Panc1 (cell line): ENCODE measurements at regions not wholly inside any gene's neighbourhood (a gene's known extent, or its start where the extent isn't known, plus 50 kb on each side); places are given as distances from the start of the nearest gene placed in this dataset.

ENCODE experiments used
- ATAC-seq: fragments of 200-7000 bp; cut with Tn5 transposase; 2 replicates; pipeline ENCODE4 v1.9.1; 2020; ENCODE audit warnings: mild to moderate bottlenecking, moderate library complexity
- BruUV-seq: library from RNA; stranded (reverse); fragments of 400-500 nt; replicated peaks from 2 replicates; lab custom pipeline; 2021; lab: Mats Ljungman, UMichigan
- CTCF ChIA-PET: fragments of 300-600 bp; sonication (Branson Sonifier 250); formaldehyde crosslinking; loops from one replicate; lab custom pipeline; 2022; ENCODE audit warnings: antibody characterized with exemption; lab: Charles Lee
- POLR2A ChIA-PET: fragments of 300-600 bp; sonication (Branson Sonifier 250); formaldehyde crosslinking; loops from one replicate; lab custom pipeline; 2022; ENCODE audit warnings: antibody characterized with exemption; lab: Charles Lee
- DNase-seq: peaks from one replicate; pipeline ENCODE4 v3.0.0-alpha.2; 2010; ENCODE audit warnings: low read depth, low spot score
- H3K27ac ChIP-seq: 2 replicates; pipeline ENCODE4 v1.5.1; 2011; ENCODE audit warnings: mild to moderate bottlenecking, low read length, inconsistent platforms
- H3K27me3 ChIP-seq: fragments of 200-500 bp; sonication (Bioruptor generic); 2 replicates; pipeline ENCODE4 v1.6.0; 2014; ENCODE audit warnings: low read length, inconsistent platforms; ENCODE audit not compliant: control insufficient read depth, insufficient read depth
- H3K36me3 ChIP-seq: fragments of 200-500 bp; sonication (Bioruptor generic); 2 replicates; pipeline ENCODE4 v1.5.1; 2014; ENCODE audit warnings: inconsistent platforms, mild to moderate bottlenecking, low read length, moderate library complexity; ENCODE audit not compliant: control insufficient read depth, insufficient read depth
- H3K4me1 ChIP-seq: 2 replicates; pipeline ENCODE4 v1.5.1; 2011; ENCODE audit warnings: inconsistent platforms, mild to moderate bottlenecking, low read length, moderate library complexity; ENCODE audit not compliant: control insufficient read depth, insufficient read depth
- H3K4me3 ChIP-seq, 2 experiments: 2 replicates each; pipeline ENCODE4 v1.5.1; 2011 to 2012; ENCODE audit warnings: low read depth in 2 of 2, low read length in 2 of 2, mild to moderate bottlenecking in 2 of 2, inconsistent platforms in 1 of 2, moderate library complexity in 1 of 2
- H3K9me3 ChIP-seq: fragments of 200-500 bp; sonication (Bioruptor generic); 2 replicates; pipeline ENCODE4 v1.5.1; 2014; ENCODE audit warnings: low read depth, mild to moderate bottlenecking, inconsistent platforms, low read length, moderate library complexity; ENCODE audit not compliant: control insufficient read depth, insufficient read depth
- CTCF ChIP-seq: fragments of 450-650 bp; IDR thresholded peaks from 2 replicates; pipeline ENCODE4 v1.5.1; 2017; ENCODE audit warnings: mild to moderate bottlenecking
- POLR2AphosphoS5 ChIP-seq: IDR thresholded peaks from 2 replicates; pipeline ENCODE4 v1.6.1; 2012; ENCODE audit warnings: mild to moderate bottlenecking, low read depth, low read length, moderate library complexity
- REST ChIP-seq, 2 experiments: IDR thresholded peaks; 2 replicates each; pipeline ENCODE4 v1.6.1; 2011 to 2012; ENCODE audit warnings: low read depth in 2 of 2, control low read depth in 1 of 2, low read length in 1 of 2, mild to moderate bottlenecking in 1 of 2, moderate library complexity in 1 of 2; ENCODE audit not compliant: insufficient read depth in 1 of 2
- SIN3A ChIP-seq: IDR thresholded peaks from 2 replicates; pipeline ENCODE4 v1.6.1; 2012; ENCODE audit warnings: low read depth, mild to moderate bottlenecking, low read length, moderate library complexity, borderline replicate concordance; ENCODE audit not compliant: insufficient read depth
- TCF7L2 ChIP-seq: IDR thresholded peaks from 2 replicates; pipeline ENCODE4 v1.6.1; 2011; ENCODE audit warnings: mild to moderate bottlenecking, low read depth, low read length, inconsistent platforms
- in situ Hi-C: cut with HindIII; loops from 2 replicates; pipeline ENCODE4 v1.10.0; 2016; ENCODE audit warnings: low sequenced_read_pairs, low pct_unique_long_range_greater_than_20kb
- intact Hi-C: fragments of 100-400 bp; cut with micrococcal nuclease; formaldehyde crosslinking; loops from one replicate; pipeline ENCODE4 v1.10.0; 2022; ENCODE audit not compliant: unreplicated experiment

GRCh38 chr7:106339513-106340246, 54.9 kb upstream of the NAMPT start:
- no peak overlapping the region for H3K27ac ChIP-seq
- CTCF ChIA-PET: no interaction called here
- intact Hi-C loops (no loop called here), in situ Hi-C loops (no loop called here)
- no peak for ATAC-seq
- H3K4me3 ChIP-seq: no peak overlapping the region
- TF ChIP-seq TCF7L2 (no peak), POLR2AphosphoS5 (no peak)
- BruUV-seq: no TSS peak
- no peaks in the 10 kb centered on the region for H3K4me1 ChIP-seq
- peaks cover 21% of the 10 kb centered on the region for H3K9me3 ChIP-seq
- no peak for DNase-seq
- no peaks in the 10 kb centered on the region for H3K27me3 ChIP-seq
- H3K36me3 ChIP-seq: no peaks in the 10 kb centered on the region
- POLR2A ChIA-PET: no interaction called here

DNA sequence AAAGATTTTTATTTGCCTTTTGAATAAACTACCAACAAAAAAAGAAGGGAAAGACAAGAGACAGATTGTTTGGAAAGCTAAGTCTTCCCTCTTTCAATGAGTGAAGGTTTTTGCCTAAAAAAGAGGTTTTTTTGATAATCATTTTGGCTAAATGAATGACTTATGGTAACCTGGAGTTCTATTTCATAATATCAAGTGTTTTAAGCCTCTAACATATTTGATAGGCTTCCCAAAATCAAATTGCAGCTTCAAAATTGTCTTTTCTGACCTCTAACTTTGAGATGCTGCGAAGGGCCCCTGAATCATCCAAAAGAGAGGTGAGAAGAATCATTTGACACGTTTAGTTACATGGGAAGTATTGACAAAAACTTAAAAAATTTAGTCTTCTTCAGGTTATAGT, 53.0 kb upstream of the NAMPT start:
- in situ Hi-C loops: no loop called here

More for the DNA sequence above, 53.0 kb upstream of the NAMPT start:
- BruUV-seq: no TSS peak
- CTCF ChIA-PET: no interaction called here
- H3K27me3 ChIP-seq: no peaks in the 10 kb centered on the region
- TF ChIP-seq CTCF (no peak), REST (IDR thresholded peaks at IDR 0.05; ENCODE audit: insufficient read depth in 1 of 2, low read depth in 2 of 2, low read length in 1 of 2) (no peak), SIN3A (no peak), TCF7L2 (no peak), POLR2AphosphoS5 (no peak)
- no peak for DNase-seq
- POLR2A ChIA-PET: no interaction called here
- no peaks in the 10 kb centered on the region for H3K4me1 ChIP-seq
- intact Hi-C loops: no loop called here
- no peaks in the 10 kb centered on the region for H3K36me3 ChIP-seq
- ATAC-seq: no peak
- H3K4me3 ChIP-seq: no peak overlapping the region
- H3K9me3 ChIP-seq: peaks cover 21% of the 10 kb centered on the region
- H3K27ac ChIP-seq: no peak overlapping the region
